ENCODE measurements at regions not wholly inside any gene's neighbourhood (a gene's known extent, or its start where the extent isn't known, plus 50 kb on each side); places are given as distances from the start of the nearest gene placed in this dataset.
A peak's percentile ranks its signal among the peaks of the same experiment; 100 is the strongest.

GRCh38 chr3:110789315-110789714 is 282.3 kb upstream of the NECTIN3 start:
- TF ChIP-seq CTCF (IDR thresholded peaks at IDR 0.05; ENCODE audit: control insufficient read depth, insufficient read depth, low read depth, low read length, missing control alignments) = no peak
- DNase-seq (ENCODE audit: low read depth) = no peak
- H3K4me3 ChIP-seq (ENCODE audit: control insufficient read depth, low read depth, low read length) = no peak overlapping the region

- DNase-seq (ENCODE audit: low read depth) = no peak
- H3K4me3 ChIP-seq (ENCODE audit: control insufficient read depth, low read depth, low read length) = no peak overlapping the region
- TF ChIP-seq CTCF (IDR thresholded peaks at IDR 0.05; ENCODE audit: control insufficient read depth, insufficient read depth, low read depth, low read length, missing control alignments) = no peak
These were observed 281.0 kb upstream of the NECTIN3 start for GRCh38 chr3:110790631-110791030.

GRCh38 chr3:110791995-110792686 is 279.5 kb upstream of the NECTIN3 start:
- TF ChIP-seq CTCF (IDR thresholded peaks at IDR 0.05; ENCODE audit: control insufficient read depth, insufficient read depth, low read depth, low read length, missing control alignments) = no peak
- no peak overlapping the region for H3K4me3 ChIP-seq (ENCODE audit: control insufficient read depth, low read depth, low read length)
- no peak for DNase-seq (ENCODE audit: low read depth)

GRCh38 chr3:110793611-110794010 is 278.0 kb upstream of the NECTIN3 start:
- no peak for DNase-seq (ENCODE audit: low read depth)
- no peak for TF ChIP-seq CTCF (IDR thresholded peaks at IDR 0.05; ENCODE audit: control insufficient read depth, insufficient read depth, low read depth, low read length, missing control alignments)
- H3K4me3 ChIP-seq (ENCODE audit: control insufficient read depth, low read depth, low read length) = no peak overlapping the region

- no peak for DNase-seq (ENCODE audit: low read depth)
- no peak for TF ChIP-seq CTCF (IDR thresholded peaks at IDR 0.05; ENCODE audit: control insufficient read depth, insufficient read depth, low read depth, low read length, missing control alignments)
- H3K4me3 ChIP-seq (ENCODE audit: control insufficient read depth, low read depth, low read length) = no peak overlapping the region
These were observed 276.5 kb upstream of the NECTIN3 start for GRCh38 chr3:110795163-110795562.

GRCh38 chr3:110799271-110799670 is 272.3 kb upstream of the NECTIN3 start:
- no peak for TF ChIP-seq CTCF (IDR thresholded peaks at IDR 0.05; ENCODE audit: control insufficient read depth, insufficient read depth, low read depth, low read length, missing control alignments)
- no peak overlapping the region for H3K4me3 ChIP-seq (ENCODE audit: control insufficient read depth, low read depth, low read length)
- peak; percentile 24 for DNase-seq (ENCODE audit: low read depth)
